DOHH2 (cell line): ENCODE measurements at regions not wholly inside any gene's neighbourhood (a gene's known extent, or its start where the extent isn't known, plus 50 kb on each side); places are given as distances from the start of the nearest gene placed in this dataset.

Experiments
- H3F3A ChIP-seq: fragments of 200-600 bp; sonication (generic), shearing (Covaris generic); 2 replicates; pipeline ENCODE4 v1.6.0; 2016; ENCODE audit warnings: antibody characterized with exemption, mild to moderate bottlenecking; ENCODE audit not compliant: control insufficient read depth, insufficient read depth
- H3K27ac ChIP-seq: fragments of 200-600 bp; sonication (generic); 2 replicates; pipeline ENCODE4 v1.5.1; 2014; ENCODE audit warnings: low read depth, mild to moderate bottlenecking, low read length, moderate library complexity
- H3K27me3 ChIP-seq: fragments of 200-600 bp; sonication (generic); 2 replicates; pipeline ENCODE4 v1.6.1; 2014; ENCODE audit warnings: mild to moderate bottlenecking, low read length, mixed read lengths; ENCODE audit not compliant: control insufficient read depth
- H3K36me3 ChIP-seq: fragments of 200-600 bp; sonication (generic); 2 replicates; pipeline ENCODE4 v1.6.1; 2014; ENCODE audit warnings: mild to moderate bottlenecking, low read length, moderate library complexity, mixed read lengths; ENCODE audit not compliant: control insufficient read depth
- H3K4me1 ChIP-seq: fragments of 200-600 bp; sonication (generic); 2 replicates; pipeline ENCODE4 v1.6.1; 2014; ENCODE audit warnings: mild to moderate bottlenecking, low read length, mixed read lengths; ENCODE audit not compliant: control insufficient read depth
- H3K4me2 ChIP-seq: fragments of 200-600 bp; sonication (generic); 2 replicates; pipeline ENCODE4 v1.6.0; 2014; ENCODE audit warnings: mild to moderate bottlenecking, low read length, moderate library complexity
- H3K4me3 ChIP-seq: fragments of 200-600 bp; sonication (generic); 2 replicates; pipeline ENCODE4 v1.5.1; 2014; ENCODE audit warnings: mild to moderate bottlenecking, low read length, mixed read lengths
- H3K79me2 ChIP-seq: fragments of 200-600 bp; sonication (generic); 2 replicates; pipeline ENCODE4 v1.6.1; 2014; ENCODE audit warnings: mild to moderate bottlenecking, low read length, mixed read lengths; ENCODE audit not compliant: control insufficient read depth
- H3K9me2 ChIP-seq: fragments of 200-600 bp; sonication (generic); replicated peaks from 2 replicates; pipeline ENCODE4 v1.6.1; 2014; ENCODE audit warnings: mild to moderate bottlenecking, low read length, mixed read lengths; ENCODE audit not compliant: control insufficient read depth
- H3K9me3 ChIP-seq: fragments of 200-600 bp; sonication (generic); 2 replicates; pipeline ENCODE4 v1.6.1; 2014; ENCODE audit warnings: antibody characterized with exemption, low read length, mixed read lengths; ENCODE audit not compliant: control insufficient read depth, insufficient read depth
- H4K20me1 ChIP-seq: fragments of 200-600 bp; sonication (generic); 2 replicates; pipeline ENCODE4 v1.6.0; 2014; ENCODE audit warnings: low read depth, mild to moderate bottlenecking, antibody characterized with exemption, low read length, moderate library complexity; ENCODE audit not compliant: control insufficient read depth, insufficient read depth
- CTCF ChIP-seq: fragments of 200-600 bp; sonication (generic); IDR thresholded peaks from one replicate; pipeline ENCODE4 v1.5.1; 2014; ENCODE audit warnings: antibody characterized with exemption, mild to moderate bottlenecking, low read depth, low read length; ENCODE audit not compliant: poor library complexity, severe bottlenecking
- EZH2phosphoT487 ChIP-seq: fragments of 200-600 bp; sonication (generic); IDR thresholded peaks from 2 replicates; pipeline ENCODE4 v1.6.1; 2017; ENCODE audit warnings: borderline replicate concordance, mild to moderate bottlenecking, antibody characterized with exemption, low read length, moderate library complexity, mixed read lengths

- Histone ChIP-seq H3F3A (no peaks in the 10 kb centered on the region), H3K9me3 (no peaks in the 10 kb centered on the region), H3K4me1 (peaks cover 5% of the 10 kb centered on the region; the same call in 1 of the 2 replicates), H3K27me3 (peaks cover 10% of the 10 kb centered on the region), H4K20me1 (no peaks in the 10 kb centered on the region), H3K27ac (no peak overlapping the region), H3K9me2 (no peaks in the 10 kb centered on the region; the same call in 1 of the 2 replicates), H3K4me3 (no peak overlapping the region), H3K36me3 (no peaks in the 10 kb centered on the region), H3K4me2 (no peak overlapping the region), H3K79me2 (no peaks in the 10 kb centered on the region)
- TF ChIP-seq EZH2phosphoT487: no peak
- no peak for TF ChIP-seq CTCF
Measured at GRCh38 chr12:71282925-71283324, 125.1 kb upstream of the TSPAN8 start.

- TF ChIP-seq EZH2phosphoT487 (no peak), CTCF (no peak)
- no peaks in the 10 kb centered on the region for H3F3A ChIP-seq
Measured at GRCh38 chr12:71282020-71282419, 124.2 kb upstream of the TSPAN8 start.

GRCh38 chr12:71281425-71281824 is 123.6 kb upstream of the TSPAN8 start:
- H3K79me2 ChIP-seq: no peaks in the 10 kb centered on the region
- H3K9me3 ChIP-seq: no peaks in the 10 kb centered on the region
- H3K4me1 ChIP-seq: peaks cover 5% of the 10 kb centered on the region; the same call in 1 of the 2 replicates
- H3K36me3 ChIP-seq: no peaks in the 10 kb centered on the region
- H3K4me2 ChIP-seq: no peak overlapping the region
- no peaks in the 10 kb centered on the region for H3F3A ChIP-seq
- no peak overlapping the region for H3K27ac ChIP-seq
- no peak overlapping the region for H3K4me3 ChIP-seq
- no peaks in the 10 kb centered on the region for H4K20me1 ChIP-seq
- no peaks in the 10 kb centered on the region; the same call in 1 of the 2 replicates for H3K9me2 ChIP-seq
- peaks cover 11% of the 10 kb centered on the region for H3K27me3 ChIP-seq
- TF ChIP-seq EZH2phosphoT487 (no peak), CTCF (no peak)

More at GRCh38 chr12:71282020-71282419, 124.2 kb upstream of the TSPAN8 start:
- no peak overlapping the region for H3K4me3 ChIP-seq
- H4K20me1 ChIP-seq: no peaks in the 10 kb centered on the region
- no peaks in the 10 kb centered on the region for H3K79me2 ChIP-seq
- H3K9me3 ChIP-seq: no peaks in the 10 kb centered on the region
- no peaks in the 10 kb centered on the region for H3K36me3 ChIP-seq
- peaks cover 11% of the 10 kb centered on the region for H3K27me3 ChIP-seq
- no peaks in the 10 kb centered on the region; the same call in 1 of the 2 replicates for H3K9me2 ChIP-seq
- H3K4me1 ChIP-seq: peaks cover 5% of the 10 kb centered on the region; the same call in 1 of the 2 replicates
- no peak overlapping the region for H3K27ac ChIP-seq
- H3K4me2 ChIP-seq: no peak overlapping the region
